ENCODE measurements at regions not wholly inside any gene's neighbourhood (a gene's known extent, or its start where the extent isn't known, plus 50 kb on each side); places are given as distances from the start of the nearest gene placed in this dataset.

GRCh38 chr9:135413461-135413860 is 66.1 kb upstream of the PPP1R26 start:
- no peak for ATAC-seq
- TF ChIP-seq BACH2 (CRISPR knock-in tag; IDR thresholded peaks at IDR 0.05; ENCODE audit: borderline replicate concordance): no peak
- no peak for TF ChIP-seq ARNTL (CRISPR knock-in tag; IDR thresholded peaks at IDR 0.05; ENCODE audit: borderline replicate concordance, low read depth)
- no peak for TF ChIP-seq SNAI2 (CRISPR knock-in tag; IDR thresholded peaks at IDR 0.05)
- TF ChIP-seq TOX (CRISPR knock-in tag; IDR thresholded peaks at IDR 0.05; ENCODE audit: borderline replicate concordance): no peak
- TF ChIP-seq POU6F1 (CRISPR knock-in tag; IDR thresholded peaks at IDR 0.05; ENCODE audit: borderline replicate concordance, low read depth): no peak
- TF ChIP-seq CREB5 (CRISPR knock-in tag; IDR thresholded peaks at IDR 0.05; ENCODE audit: low read depth): no peak
- no peak for TF ChIP-seq ZFP30 (CRISPR knock-in tag; IDR thresholded peaks at IDR 0.05)
- TF ChIP-seq ZC3H10 (CRISPR knock-in tag; IDR thresholded peaks at IDR 0.05): no peak
- no peak for TF ChIP-seq ZNF8 (CRISPR knock-in tag; IDR thresholded peaks at IDR 0.05)
- no peak for TF ChIP-seq CSDC2 (CRISPR knock-in tag; IDR thresholded peaks at IDR 0.05)
- no peak for TF ChIP-seq ESRRG (CRISPR knock-in tag; IDR thresholded peaks at IDR 0.05)
- no peak for TF ChIP-seq GLIS3 (CRISPR knock-in tag; IDR thresholded peaks at IDR 0.05)
- TF ChIP-seq, protein P1, sequence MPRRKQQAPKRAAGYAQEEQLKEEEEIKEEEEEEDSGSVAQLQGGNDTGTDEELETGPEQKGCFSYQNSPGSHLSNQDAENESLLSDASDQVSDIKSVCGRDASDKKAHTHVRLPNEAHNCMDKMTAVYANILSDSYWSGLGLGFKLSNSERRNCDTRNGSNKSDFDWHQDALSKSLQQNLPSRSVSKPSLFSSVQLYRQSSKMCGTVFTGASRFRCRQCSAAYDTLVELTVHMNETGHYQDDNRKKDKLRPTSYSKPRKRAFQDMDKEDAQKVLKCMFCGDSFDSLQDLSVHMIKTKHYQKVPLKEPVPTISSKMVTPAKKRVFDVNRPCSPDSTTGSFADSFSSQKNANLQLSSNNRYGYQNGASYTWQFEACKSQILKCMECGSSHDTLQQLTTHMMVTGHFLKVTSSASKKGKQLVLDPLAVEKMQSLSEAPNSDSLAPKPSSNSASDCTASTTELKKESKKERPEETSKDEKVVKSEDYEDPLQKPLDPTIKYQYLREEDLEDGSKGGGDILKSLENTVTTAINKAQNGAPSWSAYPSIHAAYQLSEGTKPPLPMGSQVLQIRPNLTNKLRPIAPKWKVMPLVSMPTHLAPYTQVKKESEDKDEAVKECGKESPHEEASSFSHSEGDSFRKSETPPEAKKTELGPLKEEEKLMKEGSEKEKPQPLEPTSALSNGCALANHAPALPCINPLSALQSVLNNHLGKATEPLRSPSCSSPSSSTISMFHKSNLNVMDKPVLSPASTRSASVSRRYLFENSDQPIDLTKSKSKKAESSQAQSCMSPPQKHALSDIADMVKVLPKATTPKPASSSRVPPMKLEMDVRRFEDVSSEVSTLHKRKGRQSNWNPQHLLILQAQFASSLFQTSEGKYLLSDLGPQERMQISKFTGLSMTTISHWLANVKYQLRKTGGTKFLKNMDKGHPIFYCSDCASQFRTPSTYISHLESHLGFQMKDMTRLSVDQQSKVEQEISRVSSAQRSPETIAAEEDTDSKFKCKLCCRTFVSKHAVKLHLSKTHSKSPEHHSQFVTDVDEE (CRISPR knock-in tag; IDR thresholded peaks at IDR 0.05): no peak
- no peak for TF ChIP-seq ZNF565 (CRISPR knock-in tag; conservative IDR thresholded peaks at IDR 0.05; ENCODE audit: low read depth)
- TF ChIP-seq TCF4 (CRISPR knock-in tag; IDR thresholded peaks at IDR 0.05; ENCODE audit: borderline replicate concordance): no peak

- TF ChIP-seq ZNF8 (CRISPR knock-in tag; IDR thresholded peaks at IDR 0.05) (no peak), PPARA (CRISPR knock-in tag; IDR thresholded peaks at IDR 0.05; ENCODE audit: borderline replicate concordance) (no peak), ISL1 (CRISPR knock-in tag; IDR thresholded peaks at IDR 0.05) (no peak), SNAI2 (CRISPR knock-in tag; IDR thresholded peaks at IDR 0.05) (no peak), ARNTL (CRISPR knock-in tag; IDR thresholded peaks at IDR 0.05; ENCODE audit: borderline replicate concordance, low read depth) (no peak), ZFP3 (CRISPR knock-in tag; IDR thresholded peaks at IDR 0.05) (no peak), ESRRG (CRISPR knock-in tag; IDR thresholded peaks at IDR 0.05) (no peak), GLIS3 (CRISPR knock-in tag; IDR thresholded peaks at IDR 0.05) (no peak), ZFP30 (CRISPR knock-in tag; IDR thresholded peaks at IDR 0.05) (no peak), OSR1 (CRISPR knock-in tag; IDR thresholded peaks at IDR 0.05) (no peak), POU6F1 (CRISPR knock-in tag; IDR thresholded peaks at IDR 0.05; ENCODE audit: borderline replicate concordance, low read depth) (no peak), TCF4 (CRISPR knock-in tag; IDR thresholded peaks at IDR 0.05; ENCODE audit: borderline replicate concordance) (no peak), CREB5 (CRISPR knock-in tag; IDR thresholded peaks at IDR 0.05; ENCODE audit: low read depth) (no peak)
- TF ChIP-seq, protein P2, sequence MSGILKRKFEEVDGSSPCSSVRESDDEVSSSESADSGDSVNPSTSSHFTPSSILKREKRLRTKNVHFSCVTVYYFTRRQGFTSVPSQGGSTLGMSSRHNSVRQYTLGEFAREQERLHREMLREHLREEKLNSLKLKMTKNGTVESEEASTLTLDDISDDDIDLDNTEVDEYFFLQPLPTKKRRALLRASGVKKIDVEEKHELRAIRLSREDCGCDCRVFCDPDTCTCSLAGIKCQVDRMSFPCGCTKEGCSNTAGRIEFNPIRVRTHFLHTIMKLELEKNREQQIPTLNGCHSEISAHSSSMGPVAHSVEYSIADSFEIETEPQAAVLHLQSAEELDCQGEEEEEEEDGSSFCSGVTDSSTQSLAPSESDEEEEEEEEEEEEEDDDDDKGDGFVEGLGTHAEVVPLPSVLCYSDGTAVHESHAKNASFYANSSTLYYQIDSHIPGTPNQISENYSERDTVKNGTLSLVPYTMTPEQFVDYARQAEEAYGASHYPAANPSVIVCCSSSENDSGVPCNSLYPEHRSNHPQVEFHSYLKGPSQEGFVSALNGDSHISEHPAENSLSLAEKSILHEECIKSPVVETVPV (CRISPR knock-in tag; IDR thresholded peaks at IDR 0.05): no peak
- TF ChIP-seq, protein P1 (CRISPR knock-in tag; IDR thresholded peaks at IDR 0.05): no peak
- TF ChIP-seq, protein P3, sequence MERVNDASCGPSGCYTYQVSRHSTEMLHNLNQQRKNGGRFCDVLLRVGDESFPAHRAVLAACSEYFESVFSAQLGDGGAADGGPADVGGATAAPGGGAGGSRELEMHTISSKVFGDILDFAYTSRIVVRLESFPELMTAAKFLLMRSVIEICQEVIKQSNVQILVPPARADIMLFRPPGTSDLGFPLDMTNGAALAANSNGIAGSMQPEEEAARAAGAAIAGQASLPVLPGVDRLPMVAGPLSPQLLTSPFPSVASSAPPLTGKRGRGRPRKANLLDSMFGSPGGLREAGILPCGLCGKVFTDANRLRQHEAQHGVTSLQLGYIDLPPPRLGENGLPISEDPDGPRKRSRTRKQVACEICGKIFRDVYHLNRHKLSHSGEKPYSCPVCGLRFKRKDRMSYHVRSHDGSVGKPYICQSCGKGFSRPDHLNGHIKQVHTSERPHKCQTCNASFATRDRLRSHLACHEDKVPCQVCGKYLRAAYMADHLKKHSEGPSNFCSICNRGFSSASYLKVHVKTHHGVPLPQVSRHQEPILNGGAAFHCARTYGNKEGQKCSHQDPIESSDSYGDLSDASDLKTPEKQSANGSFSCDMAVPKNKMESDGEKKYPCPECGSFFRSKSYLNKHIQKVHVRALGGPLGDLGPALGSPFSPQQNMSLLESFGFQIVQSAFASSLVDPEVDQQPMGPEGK (CRISPR knock-in tag; IDR thresholded peaks at IDR 0.05; ENCODE audit: borderline replicate concordance): no peak
- no peak for ATAC-seq
Observed at GRCh38 chr9:135414293-135414692, 65.3 kb upstream of the PPP1R26 start.

Measured in SK-N-SH treated with all-trans-retinoic acid at 6 μM for 48 hours (cell line).